Stimulated activated CD8-positive, alpha-beta memory T cell treated with anti-CD3 and anti-CD28 coated beads, Interleukin-7, amount 100 ng/mL, for 48 hours (primary cell): ENCODE measurements at regions not wholly inside any gene's neighbourhood (a gene's known extent, or its start where the extent isn't known, plus 50 kb on each side); places are given as distances from the start of the nearest gene placed in this dataset.

Source experiments
- DNase-seq, 2 donors: peaks; one replicate each; pipeline ENCODE4 v3.0.0-alpha.2; 2020; ENCODE audit warnings: low read depth in 1 of 2; ENCODE audit errors: extremely low read depth in 1 of 2

DNA sequence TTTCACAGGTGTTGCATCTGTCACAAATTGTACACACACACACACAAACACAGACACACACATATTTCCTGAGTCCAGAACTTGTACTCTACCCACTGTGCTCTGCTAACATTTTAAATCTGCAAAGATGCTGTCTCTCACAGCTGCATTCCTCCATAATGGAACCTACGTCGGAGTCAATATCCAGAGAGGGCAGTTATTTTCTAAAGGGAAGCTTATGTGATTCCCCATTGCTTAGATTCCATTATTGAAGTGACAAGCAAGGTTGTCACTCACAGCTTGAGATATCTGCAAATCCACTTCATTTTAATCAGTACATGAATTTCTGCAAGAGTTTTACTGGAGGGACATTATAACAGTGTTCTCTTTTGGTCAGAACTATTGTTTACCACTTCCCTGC lies 992.4 kb downstream of the NSUN3 start:
- no peak for DNase-seq

DNA sequence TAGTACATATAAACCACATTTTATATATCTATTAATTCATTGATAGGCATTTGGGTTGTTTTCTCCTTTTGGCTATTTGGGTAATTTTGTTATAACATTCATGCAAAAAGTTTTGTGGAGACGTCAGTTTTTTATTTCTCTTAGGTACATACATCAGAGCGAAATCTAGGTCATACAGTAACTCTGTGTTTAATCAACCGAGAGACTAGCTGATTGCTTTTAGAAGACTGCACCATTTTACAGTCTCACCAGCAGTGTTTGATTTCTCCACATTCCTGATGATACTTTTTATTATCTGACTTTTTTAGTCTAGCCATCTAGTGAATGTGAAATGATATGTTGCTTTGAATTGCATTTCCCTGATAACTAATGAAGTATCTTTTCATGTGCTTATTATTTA lies 1019.3 kb downstream of the NSUN3 start:
- DNase-seq: no peak

DNA sequence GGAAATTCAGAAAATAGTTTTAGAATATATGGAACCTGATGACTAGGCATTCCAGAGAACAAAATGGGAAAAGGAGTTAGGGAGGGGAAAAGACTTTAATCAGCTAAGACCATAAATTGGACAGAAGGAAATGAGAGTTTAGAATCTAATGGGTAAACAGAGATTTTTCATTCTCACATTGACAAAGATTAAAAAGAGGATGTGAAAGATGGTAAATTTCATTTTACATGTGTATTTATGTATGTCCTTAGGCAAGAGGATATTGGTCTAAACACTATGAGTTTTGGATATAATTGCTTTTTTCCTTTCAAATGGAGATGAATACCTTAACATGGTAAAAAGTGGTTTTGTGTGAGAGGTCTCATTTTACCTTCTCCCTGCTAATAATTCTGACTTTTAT lies 1021.9 kb downstream of the NSUN3 start:
- DNase-seq: no peak

DNA sequence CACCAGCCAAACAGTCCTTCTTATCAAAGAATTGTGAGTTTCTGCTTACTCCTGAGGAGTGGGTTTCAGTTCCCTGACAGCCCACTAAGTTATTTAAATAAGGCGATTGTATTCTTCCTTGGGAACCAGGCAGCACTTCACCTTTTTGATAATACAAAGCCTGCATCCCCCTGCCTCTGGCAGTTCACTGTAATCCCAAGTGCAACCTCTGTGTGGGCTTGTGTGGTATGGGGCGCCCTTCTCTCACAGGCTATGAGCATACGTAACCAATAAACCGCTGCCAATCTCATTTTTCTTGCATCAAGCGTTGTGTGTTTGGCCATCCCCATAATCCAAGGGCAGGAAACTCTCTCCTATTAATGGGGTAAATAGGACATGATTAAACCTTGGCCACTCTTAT lies 1025.6 kb downstream of the NSUN3 start:
- no peak for DNase-seq

DNA sequence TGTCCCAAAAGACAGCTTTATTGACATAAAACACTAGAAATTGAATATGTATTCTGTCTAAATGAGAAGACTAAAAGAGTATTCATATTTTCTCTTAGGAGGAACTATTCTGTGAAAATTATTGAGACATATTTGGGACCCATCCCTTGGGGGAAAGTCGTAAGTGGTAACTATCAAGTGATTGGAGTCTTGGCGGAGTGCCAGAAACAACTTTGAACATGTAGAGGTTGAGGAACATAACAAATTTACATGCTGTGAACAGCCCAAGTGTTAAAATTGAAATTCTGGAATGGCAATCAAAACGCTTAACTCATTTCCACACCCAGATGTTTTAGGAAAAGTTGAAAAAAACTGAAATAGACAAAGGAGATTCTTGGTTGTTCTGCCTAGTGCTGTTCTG lies 1034.6 kb downstream of the NSUN3 start:
- DNase-seq: no peak

DNA sequence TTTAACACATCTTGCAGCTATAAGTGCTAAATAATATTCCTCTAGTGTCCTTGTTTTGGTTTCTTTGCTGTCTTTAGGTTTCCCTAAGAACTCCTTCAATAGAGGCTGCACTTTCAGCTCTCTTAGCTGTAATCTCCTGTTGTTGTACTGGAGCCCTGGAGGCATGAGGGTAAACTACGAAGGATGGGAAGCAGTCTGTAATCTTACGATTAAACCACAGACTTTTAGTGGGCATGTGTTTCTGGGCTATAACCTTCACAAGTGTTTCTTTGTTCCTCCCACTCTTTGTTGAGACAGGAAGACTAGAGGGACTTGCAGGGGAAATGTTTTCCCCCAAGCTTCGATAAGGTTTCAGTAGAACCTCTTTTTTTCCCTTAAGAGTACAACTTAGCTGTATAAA lies 1058.1 kb downstream of the NSUN3 start:
- no peak for DNase-seq

DNA sequence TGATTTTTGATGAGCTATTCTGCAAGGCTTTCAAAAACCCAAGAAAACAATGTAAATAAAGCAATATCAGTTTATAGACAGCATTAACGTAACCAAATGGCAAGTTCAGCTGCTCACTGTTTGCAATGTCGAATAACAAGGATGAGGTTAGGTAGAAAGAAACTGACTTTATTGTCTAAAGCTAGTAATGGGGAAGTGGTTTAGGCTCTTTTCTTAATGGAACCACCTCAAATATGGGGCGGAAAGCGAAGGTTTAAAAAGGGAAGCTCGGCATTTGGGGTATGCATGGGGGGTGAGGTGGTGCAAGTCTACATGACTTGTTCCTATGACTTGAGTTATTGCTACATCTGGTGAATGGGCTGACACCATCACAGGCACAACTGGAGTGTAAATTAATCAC lies 1060.2 kb downstream of the NSUN3 start:
- no peak for DNase-seq

DNA sequence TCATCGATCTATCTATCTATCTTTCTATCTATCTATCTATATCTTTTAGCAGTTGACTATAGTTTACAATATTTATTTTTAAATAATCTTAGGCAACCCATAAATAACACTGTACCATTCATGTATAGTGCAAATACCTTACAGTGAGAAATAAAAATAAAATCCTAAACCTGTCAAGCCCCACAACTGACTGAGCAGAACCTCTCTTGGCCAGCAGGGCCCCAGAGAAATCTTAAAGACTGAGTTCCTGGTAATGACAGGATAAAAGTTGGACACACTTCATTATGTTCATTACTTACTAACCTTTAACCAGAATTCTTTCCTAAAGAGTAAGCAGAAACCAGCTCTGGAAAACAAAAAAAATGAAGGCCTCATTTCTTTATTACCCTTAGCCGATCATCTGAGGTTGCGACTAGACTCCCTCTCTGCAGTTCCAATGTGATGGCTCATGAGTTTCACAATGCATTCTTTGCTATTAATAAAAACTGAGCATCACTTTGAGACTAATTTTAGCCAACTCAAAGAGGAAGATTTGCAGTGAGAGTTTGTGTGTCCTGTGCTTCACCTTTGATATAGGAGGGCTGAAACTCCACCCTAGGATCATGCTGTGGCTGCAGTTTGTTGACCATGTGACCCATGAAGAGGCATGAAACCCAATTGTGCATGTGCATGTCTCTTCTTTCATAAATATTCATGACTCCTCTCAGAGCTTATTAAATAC lies 1072.0 kb downstream of the NSUN3 start:
- no peak for DNase-seq

DNA sequence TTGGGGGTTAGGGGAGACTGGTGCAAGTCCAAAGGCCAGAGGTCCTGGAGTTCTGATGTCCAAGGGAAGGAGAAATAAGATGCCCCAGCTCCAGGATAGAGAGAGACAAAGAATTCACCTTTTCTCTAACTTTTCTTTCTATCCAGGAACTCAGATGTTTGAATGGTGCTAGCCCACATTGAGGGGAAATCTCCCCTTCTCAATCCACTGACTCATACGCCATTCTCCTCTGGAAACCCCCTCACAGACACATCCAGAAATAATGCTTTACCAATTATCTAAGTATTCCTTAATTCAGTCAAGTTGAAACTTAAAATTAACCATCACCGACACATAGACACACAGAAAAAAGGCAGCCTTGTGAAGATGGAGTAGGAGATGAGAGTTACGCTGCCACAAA lies 1085.2 kb downstream of the NSUN3 start:
- no peak for DNase-seq

DNA sequence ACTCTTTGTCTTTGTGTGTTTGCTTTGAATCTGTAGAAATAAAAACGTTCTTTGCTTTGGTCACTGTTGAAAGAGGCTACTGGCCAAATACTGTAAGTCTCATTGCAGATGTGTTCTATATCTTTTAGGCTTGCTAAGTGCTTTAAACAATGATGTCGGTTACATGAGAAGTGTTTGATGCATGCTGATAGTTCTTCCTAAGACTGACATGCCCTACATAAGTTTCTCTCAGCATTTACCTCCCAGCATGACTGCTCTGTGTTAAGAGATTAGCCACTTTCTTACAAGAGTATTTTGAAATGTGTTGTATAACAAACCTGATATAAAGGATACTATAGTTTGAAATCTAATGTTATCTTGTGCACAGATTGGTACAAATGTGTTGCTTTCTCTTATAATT lies 1088.7 kb downstream of the NSUN3 start:
- DNase-seq: no peak

DNA sequence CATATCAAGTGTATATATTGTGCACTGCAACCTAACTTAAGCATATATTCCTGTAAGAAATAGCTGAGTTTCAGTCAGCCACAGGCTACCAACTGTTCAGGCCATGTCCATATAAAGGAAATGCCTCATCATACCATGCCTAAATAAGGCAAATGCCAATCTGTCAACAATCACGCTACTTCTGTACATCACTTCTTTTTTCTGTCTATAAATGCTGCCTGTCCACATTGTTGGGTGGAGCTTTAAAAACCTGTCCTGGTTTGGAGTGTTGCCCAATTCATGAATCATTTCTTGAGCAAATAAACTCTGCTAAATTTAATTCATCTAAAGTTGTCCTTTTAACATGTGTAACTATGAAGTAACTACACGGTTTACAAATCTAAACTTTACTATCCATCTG lies 1091.9 kb downstream of the NSUN3 start:
- DNase-seq: no peak

DNA sequence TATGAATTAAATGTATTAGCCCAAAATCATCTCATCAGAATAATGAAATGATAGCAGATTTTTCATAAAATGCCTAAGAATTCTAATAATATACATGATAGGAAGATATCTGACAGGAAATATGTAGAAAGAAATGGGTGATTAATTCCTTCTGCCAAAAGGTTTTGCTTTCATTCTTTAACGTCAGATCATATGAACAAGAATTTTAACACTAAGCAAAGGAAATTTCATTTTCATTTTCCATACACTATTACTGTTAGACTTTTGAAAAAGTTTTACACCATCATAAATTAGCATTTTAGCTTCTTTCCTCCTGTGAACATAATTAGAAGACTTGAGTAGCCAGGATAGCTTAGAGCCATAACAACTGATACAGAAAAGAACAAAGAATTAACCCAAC lies 1099.9 kb downstream of the NSUN3 start:
- DNase-seq: no peak

DNA sequence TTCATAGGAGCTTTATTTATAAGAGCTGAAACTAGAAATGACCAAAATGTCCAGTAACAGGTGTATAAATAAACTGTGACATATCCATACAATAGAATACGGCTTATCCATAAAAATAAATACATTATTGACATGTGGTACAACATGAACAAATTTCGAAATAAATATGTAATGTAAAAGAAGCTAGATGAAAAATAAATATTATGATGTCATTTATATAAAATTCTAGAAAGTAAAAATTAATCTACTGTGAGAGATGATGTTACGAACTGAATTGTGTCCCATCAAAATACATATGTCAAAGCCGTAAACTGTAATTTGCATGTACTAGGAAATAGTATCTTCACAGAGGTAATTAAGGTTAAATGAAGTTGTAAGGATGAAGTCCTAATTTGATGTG lies 1104.9 kb downstream of the NSUN3 start:
- DNase-seq: no peak

DNA sequence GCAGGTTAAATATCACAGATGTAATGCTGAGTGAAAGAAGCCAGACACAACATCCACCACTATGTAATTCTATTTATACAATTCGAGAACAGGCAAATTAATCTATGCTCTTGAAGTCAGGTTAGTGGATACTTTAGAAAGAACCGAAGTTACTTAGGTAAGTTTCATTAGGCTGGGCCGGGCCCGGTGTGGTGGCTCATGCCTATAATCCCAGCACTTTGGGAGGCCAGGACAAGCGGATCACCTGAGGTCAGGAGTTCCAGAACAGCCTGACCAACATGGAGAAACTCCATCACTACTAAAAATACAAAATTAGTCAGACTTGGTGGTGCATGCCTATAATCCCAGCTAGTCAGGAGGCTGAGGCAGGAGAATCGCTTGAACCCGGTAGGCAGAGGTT lies 1105.7 kb downstream of the NSUN3 start:
- no peak for DNase-seq

DNA sequence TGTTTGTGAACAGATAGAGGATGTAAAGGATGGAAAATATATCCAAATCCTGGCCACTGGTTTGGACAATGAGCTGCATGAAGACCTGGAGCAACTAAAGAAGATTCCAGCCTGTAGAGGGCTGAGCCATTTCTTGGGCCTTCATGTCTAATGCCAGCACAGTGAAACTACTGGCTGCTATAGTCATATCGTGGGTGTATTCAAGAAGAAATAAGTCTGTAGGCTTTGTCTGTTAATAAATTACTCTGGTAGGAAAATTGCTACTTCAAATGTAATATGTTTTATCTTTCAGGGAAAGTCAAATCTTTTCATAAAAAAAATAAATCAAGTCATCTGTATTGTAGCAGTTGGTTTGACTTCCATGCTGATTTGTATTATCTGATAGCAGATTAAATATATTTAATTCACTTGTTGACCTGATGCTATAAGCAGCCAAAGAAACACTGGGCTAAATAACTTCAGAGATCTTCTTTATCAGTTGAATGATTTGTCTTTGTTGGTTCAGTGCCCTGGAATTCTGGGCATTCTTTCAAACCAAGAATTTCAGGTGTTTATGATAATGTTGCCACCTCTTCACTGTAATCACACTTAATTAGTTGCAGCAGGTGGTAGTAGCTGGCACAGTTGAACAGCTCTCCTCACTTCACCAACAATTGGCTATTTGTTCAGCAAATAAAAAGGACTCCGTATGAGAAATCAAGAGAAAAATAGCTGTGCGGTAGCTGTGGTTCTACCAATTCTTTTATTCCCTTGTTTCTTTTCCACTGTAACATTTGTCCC lies 1109.5 kb downstream of the NSUN3 start:
- DNase-seq: no peak

DNA sequence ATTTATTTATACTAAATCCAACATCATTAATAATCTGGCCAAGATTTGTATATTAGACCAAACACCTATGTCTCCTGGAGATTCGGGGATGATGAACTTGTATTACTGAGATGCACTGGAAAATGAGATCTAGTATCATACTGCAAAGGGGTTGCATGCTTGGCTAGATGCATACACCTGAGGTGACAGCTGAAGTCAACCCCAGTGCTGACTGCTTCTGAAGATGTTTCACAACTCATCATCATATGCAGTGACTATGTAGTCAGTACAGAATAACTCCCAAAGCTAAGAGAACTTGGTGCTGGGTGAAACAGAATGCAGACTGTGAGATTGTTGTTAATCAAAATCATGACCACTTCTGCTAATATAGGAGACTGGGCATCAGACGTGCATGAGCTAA lies 1114.2 kb downstream of the NSUN3 start:
- no peak for DNase-seq

DNA sequence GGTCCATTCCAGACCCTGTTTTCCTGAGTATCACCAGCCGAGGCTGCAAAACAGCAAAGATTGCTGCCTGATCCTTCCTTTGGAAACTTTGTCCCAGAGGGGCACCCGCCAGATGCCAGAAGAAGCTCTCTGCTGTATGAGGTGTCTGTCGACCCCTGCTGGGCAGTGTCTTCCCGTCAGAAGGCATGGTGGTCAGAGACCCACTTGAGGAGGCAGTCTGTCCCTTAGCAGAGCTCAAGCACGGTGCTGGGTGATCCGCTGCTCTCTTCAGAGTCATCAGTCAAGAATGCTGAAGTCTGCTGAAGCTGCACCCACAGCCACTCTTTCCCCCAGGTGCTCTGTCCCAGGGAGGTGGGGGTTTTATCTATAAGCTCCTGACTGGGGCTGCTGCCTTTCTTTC lies 1121.2 kb downstream of the NSUN3 start:
- no peak for DNase-seq

DNA sequence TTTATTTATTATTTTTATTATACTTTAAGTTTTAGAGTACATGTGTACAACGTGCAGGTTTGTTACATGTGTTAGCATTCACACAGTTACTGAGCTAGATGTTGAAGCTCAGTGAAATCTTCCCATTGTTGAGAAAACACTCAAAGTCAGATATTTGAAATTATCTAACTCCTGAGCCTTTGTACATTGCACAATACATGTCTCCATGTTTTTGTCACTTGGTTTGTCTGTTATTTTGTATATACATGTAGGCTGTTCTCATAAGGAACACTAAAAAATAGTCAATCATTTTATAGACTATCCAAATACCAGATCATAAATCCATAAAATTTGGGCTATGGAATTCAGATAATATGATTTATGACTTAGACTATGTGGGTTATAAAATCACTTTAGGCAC lies 1126.5 kb downstream of the NSUN3 start:
- no peak for DNase-seq

DNA sequence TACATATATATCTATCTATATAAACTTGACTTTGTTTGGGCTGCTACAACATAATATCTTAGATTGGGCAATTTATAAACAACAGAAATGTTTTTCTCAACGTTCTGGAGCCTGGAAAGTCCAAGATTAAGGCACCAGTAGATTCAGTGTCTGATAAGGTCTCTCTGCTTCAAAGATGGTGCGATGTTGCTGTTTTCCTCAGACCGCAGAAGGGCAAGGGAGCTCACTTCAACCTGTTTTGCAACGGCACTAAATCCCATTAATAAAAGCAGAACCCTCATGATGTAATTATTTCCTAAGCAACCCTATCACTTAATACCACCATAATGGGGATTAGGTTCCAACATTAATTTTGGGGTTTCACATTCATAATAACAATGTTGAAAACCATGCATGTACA lies 1134.8 kb downstream of the NSUN3 start:
- DNase-seq: no peak

DNA sequence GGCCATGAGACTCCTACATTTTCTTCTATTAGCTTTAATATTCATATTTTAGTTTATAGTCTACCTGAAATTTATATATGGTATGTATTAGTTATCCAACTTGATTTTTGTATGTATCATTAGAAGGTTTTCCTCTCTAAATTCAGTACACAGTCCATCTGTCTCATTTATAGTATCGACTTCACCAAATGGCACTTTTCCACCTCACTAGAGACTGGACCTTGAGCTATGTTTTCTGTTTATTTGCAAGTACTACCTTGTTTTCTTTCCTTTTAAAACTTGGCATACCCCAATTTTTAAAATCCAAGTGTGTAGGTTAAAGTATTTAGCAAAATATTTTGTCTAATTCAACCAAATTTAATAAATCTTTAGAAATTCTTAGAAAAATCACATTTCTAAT lies 1137.5 kb downstream of the NSUN3 start:
- no peak for DNase-seq

DNA sequence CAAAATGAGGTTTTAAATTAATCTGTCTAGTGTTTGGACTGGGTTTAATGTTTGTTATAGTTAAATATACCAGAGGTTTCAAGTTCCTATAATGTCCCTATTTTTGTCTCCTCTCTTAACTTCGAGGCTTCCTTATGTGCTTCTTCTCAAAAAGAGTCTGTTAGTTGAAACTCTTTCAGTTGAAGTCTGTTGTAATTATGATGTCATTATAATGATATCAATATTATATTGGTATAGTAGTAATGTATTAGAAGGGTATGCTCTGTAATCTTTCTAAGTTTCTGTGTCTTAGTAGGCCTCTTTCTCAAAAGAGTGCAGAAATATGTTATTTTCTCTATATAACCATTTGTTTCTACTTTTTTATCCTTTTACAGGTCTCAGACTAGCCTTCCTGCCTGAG lies 1148.0 kb downstream of the NSUN3 start:
- DNase-seq: no peak

DNA sequence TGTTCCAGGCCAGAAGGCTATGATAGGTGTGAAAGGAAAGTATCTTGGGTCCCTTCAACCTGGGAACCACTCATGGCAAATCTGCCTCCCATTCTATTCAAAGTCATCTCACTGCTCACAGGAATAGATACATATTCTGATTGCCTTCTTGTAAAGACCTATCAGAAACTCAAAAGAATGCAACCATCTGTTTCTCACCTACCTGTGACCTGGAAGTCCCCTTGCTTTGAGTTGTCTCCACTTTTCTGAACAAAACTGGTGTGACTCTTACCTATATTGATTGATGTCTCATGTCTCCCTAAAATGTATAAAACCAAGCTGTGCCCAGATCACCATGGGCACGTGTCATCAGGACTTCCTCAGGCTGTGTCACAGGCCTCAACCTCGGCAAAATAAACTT lies 1149.3 kb downstream of the NSUN3 start:
- DNase-seq: no peak
